ENCODE measurements at regions not wholly inside any gene's neighbourhood (a gene's known extent, or its start where the extent isn't known, plus 50 kb on each side); places are given as distances from the start of the nearest gene placed in this dataset.

DNA sequence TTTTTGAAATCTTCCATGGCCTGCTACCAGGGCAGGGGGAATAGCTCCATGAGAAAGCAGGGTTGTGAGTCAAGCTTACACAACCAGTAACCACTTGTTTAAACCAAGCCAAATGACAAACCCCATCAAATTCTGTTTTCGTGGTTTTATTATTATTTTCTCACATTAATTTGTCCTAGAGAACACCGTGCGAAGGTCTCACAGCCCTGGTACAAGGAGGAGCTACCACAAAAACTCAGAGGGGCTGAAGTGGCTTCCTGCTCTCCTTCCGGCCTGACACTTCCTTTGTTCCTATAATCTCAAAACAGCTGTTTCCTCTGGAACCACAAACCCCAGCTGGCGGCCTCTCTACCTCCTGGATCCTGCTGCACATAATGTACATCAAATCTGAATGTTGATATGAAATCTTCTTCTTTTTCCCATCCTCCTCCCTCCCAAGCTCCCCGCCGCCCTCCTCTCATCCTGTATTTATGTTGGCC lies 375.9 kb downstream of the MCTP2 start:
- no peak for DNase-seq (ENCODE audit: low spot score)

DNA sequence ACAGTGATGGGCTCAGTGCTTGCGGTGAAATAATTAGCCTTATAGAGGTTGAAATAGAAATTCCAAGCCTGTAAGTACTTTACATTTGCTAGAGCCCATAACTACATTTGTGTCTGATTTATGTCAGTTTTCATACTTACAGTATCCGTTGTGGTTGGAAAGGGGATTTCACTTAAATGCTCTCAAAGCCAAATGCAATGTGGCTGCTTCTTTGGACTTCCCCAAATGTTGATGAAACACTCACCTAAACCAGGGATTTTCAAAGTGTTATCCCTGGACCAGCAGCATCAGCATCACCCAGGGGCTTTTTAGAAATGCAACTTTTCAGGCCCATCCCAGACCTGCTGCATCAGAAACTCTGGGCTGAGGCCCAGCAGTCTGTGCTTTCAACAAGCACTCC lies 378.7 kb downstream of the MCTP2 start:
- DNase-seq (ENCODE audit: low spot score): no peak

DNA sequence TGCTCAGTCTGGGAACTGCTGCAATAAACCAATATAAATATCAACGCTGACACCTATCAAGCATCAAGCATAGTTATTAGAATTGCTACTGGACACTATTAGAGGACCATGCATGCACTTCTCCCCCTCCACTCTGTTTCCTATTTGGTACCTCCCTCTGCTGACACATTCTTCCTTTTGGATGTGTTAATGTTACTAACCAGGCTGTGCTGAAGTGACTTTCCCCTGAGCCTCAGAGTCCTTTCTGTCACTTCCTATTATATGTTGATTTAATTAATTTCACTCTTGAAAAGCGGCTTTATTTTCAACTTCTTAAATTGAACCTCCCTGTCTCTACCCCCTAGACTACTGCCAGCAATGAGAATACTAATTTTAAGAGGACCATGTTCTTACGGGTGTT lies 379.1 kb downstream of the MCTP2 start:
- DNase-seq (ENCODE audit: low spot score): no peak

DNA sequence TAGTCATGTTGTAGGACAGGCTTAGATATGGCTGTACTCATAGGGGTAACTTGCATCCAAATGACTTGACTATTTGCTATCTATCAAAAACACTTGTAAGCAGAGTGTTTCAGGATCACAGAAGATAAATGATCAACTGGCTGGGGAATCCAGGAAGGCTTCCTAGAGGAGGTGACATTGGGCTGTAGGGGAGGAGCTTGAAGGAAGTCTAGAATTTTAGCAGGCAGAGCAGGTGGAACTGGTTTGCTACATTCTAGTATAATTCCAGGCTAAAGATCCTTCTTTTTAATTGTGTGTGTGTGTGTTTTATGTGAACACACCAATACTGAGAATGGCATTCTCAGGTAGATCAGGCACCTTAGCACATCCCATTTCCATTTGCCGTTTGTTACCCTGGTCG lies 380.3 kb downstream of the MCTP2 start:
- no peak for DNase-seq (ENCODE audit: low spot score)

DNA sequence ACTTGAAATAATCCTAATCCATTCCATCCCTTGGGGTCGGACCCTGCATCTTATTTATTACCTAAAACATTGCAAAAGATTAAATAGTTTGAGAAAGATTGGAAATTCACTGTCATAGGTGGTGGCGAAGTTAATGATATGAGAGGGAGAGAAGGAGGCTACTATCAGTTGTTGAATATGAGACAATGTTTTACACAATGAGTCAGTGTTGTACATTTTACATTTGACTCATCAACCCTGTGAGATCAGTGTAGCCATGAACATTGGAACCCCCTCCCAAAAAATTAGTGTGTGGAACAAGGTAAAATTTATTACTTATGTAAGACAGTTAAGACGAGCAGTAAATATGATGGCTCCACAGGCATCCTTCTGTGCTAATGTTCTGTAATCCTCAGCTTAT lies 384.3 kb downstream of the MCTP2 start:
- no peak for DNase-seq (ENCODE audit: low spot score)

DNA sequence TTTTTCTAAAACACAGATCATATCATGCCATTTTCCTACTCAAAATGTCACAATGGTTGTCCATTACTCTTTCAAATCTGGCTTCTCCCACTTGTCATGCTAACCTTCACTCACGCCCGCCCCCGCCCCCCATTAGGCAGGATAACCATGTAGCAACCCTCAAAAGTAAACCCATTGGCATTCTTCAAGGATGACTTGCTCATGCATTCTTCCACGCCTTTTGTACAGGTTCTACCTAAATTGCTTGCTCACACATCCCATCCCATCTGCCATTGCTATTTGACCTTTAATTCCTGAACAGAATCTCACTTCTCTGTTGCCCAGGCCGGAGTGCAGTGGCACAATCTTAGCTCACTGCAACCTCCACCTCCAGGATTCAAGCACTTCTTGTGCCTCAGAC lies 389.3 kb downstream of the MCTP2 start:
- DNase-seq (ENCODE audit: low spot score): no peak

DNA sequence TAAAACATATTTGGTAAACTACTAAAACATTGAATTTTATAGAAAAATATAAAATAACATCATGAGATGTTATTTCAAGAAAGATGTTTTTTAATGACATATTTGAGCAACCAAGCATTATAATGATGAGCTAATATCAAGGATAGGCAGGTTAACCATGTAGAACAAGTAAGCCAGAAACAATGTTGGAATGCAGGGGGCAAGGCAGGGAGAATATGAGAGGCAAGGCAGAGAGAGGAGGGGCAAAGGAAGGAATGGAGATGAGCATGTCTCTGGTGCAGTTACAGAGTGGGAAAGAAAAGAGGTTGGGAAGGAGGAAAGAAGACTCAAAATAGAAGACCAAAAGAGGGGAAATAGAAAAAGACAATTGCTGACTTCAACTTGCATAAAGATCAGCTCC lies 390.4 kb downstream of the MCTP2 start:
- DNase-seq (ENCODE audit: low spot score): no peak

DNA sequence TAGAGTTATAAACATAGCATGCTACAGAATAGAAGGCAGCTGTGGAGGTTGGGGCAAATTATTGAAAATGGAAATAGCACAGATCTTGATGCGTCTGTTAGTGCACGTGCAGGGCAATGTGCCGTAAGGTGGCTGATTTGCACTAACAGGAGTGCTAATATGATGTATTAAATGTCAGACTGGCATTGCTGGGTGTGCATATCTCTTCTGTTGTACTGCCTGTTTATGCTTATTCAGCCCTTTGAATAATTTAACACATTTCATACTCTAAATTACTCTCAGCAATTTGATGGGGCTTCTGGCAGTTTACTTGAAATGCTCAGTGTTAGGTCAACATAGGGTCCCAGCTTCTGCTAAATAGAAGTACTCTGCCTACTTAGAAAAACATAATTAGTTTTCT lies 395.6 kb downstream of the MCTP2 start:
- DNase-seq (ENCODE audit: low spot score): no peak

DNA sequence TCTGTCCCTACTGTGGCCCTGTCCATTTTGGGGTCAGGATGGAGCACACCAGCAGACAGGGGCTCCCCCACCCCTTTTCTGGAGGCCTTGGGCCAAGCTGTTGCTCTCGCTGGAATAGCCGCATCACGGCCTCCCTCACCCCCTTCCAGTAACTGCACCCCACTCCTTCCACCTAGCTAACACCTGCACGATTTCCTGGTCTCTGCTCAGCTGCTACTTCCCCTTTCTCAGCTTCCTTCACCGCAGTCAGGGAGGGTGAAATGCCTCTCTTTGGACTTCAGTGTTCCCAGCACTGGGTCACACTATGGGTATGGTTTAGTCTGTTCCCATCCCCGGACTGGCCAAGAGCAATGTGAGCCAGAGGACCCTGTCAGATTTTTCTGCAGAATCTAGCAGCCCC lies 400.2 kb downstream of the MCTP2 start:
- no peak for DNase-seq (ENCODE audit: low spot score)

DNA sequence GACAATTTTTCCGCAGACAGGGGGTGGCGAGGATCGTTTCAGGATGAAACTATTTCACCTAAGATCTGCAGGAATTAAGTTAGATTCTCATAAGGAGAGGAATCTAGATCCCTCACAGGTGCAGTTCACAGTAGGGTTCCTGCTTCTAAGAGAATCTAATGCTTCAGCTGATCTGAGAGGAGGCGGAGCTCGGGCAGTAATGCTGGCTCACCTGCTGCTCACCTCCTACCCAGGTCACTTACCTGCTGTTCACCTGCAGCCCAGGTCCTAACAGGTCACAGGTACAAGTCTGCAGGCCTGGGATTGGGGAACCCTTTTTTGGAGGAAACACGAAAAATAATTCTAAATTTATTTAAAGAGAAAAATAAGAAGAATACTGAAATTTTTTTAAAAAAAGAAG lies 406.8 kb downstream of the MCTP2 start:
- DNase-seq (ENCODE audit: low spot score): no peak

DNA sequence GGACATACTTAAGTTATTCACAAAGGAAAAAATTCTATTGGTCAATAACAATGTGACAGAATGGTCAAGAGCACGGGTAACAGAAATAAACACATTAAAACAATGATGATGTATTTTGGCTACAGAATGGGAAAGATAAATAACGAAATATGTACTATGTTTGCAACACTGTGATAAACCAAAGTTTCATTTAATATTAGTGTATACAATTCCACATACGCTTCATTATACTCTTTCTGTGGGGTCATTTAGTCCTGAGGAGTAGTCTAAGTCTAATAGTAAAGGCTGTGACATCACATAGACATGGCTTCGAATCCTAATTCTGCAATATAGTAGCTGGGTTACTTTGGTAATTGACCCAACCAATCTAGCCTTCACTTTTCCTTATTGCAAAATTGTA lies 408.3 kb downstream of the MCTP2 start:
- no peak for DNase-seq (ENCODE audit: low spot score)

DNA sequence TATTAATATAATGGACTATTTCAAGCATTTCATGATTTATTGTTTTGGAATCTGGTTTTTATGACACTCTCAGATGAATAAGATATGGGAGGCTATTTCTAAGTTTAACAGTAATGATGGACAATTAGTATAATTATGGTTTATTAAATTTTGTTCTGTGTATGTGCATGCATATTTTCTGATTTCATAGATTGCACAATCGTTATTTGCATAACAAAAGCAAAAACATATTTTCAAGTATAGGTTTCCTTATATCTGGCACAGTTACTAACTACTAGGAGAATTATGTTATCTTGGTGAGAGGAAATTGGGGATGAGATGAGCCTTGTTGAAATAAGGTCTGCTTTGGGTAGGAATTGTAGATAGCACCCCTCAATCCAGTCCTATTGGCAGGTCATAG lies 413.1 kb downstream of the MCTP2 start:
- no peak for DNase-seq (ENCODE audit: low spot score)

DNA sequence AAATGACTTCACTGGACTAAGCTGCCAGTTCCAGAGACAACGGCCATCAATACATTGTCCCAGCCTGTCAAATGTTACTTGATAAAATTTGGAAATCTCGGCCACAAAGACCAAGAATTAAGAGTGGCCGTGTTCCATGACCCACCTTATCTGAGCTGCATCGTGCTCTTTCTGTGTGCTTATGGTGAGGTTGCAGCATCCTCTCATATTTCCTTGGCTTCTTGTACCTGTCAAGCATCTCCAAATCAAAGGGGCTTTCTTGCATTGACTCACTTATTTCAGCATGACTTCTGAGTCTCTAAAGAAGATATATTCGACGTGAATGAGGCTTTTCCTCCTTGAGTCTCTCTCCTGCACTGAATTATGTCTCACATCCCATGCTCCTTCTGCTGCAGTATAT lies 421.7 kb downstream of the MCTP2 start:
- DNase-seq (ENCODE audit: low spot score): no peak

DNA sequence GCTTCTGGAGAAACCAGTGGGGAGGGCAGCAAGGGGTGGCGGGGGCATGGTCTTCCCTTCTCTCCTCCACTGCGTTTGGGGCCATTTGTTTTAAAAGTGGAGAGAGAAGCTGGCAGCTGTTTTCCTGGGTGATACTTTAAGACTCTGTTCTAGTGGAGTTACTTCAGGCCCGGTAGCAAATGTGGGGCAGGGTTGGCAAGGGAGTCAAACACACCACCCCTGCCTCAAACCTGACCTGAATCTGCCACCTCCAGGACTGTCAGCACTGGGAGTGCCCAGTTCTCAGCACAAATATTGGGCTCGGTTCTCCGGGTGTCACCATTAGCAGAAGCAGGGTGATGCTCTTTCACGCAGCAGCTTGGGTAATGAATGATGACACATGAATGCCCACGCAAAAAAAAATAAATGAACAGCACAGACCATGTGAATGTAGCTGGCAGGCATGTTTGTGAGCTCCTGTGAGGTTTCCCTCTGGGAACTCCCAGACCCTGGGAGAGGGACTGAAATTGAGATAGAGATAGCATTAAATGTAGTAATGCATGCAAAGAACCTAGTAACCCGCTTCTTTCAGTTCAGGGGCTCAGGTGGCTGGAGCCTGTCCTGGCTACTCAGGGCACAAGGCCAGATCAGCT lies 424.0 kb downstream of the MCTP2 start:
- no peak for DNase-seq (ENCODE audit: low spot score)

DNA sequence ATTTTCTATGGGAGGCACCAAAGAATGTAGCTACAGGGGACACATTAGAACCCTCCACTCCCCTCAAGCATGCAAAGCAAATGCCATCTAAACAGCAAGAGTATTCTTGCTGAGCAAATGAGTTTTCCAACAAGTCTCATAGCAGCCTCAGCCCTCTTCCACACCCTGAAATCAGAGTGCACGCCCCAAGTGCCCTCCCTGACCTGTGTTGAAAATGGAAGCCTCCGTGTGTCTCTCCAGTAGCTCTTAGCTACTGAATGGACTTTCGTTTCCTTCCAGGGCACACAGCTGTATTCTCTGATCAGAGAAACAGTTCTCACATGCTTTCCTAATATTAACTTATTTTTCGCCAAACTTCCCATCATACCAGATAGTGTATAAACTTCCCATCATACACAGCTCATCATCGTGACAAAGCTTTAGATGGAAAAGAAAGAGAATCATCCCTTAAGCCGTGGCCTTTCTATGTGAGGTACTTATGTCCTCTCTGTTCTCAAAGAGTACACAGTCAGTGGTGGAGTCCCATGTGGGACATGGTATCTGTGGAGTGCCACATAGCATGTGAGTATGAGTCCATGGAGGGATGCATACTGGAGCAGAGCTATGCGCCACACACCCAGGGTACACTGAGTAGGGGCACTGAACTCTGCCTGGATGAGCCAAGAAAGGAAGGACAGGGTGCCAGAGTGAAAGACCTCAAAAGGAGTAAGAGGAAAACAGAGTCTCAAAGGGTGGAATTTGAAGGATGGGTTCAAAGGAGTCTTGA lies 434.5 kb downstream of the MCTP2 start:
- no peak for DNase-seq (ENCODE audit: low spot score)

DNA sequence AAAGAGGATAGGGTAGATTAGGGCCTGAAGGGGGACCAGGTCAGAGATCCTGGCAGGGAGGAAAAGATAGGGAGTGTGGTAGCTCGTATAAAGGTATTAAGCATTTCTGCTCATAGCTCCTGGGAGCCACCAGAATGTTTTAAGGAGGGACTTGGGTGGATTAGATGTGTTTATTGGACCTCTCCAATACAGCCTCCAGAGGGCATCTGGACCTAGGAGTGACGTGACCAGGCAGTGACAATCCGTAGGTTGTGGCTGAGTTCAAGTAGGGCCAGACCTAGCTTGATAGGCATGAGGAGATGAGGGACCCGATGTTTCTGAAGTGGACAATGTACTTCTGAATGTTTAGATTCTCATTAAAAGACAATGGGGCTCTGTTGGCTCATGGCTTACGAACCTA lies 435.2 kb downstream of the MCTP2 start:
- no peak for DNase-seq (ENCODE audit: low spot score)

DNA sequence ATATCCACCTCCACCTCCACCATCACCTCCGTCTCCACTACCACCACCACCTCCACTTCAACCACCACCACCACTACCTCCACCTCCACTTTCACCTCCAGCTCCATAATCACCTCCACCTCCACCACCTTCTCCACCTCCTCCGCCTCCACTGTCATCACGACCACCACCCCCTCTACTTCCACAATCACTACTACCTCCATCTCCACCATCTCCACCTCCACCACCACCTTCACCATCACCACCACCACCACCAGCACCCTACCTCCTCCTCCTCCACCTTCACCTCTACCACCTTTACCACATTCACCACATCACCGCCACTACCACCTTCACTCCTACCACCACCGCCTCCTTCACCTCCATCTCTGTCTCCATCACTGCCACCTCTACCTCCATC lies 435.7 kb downstream of the MCTP2 start:
- no peak for DNase-seq (ENCODE audit: low spot score)

DNA sequence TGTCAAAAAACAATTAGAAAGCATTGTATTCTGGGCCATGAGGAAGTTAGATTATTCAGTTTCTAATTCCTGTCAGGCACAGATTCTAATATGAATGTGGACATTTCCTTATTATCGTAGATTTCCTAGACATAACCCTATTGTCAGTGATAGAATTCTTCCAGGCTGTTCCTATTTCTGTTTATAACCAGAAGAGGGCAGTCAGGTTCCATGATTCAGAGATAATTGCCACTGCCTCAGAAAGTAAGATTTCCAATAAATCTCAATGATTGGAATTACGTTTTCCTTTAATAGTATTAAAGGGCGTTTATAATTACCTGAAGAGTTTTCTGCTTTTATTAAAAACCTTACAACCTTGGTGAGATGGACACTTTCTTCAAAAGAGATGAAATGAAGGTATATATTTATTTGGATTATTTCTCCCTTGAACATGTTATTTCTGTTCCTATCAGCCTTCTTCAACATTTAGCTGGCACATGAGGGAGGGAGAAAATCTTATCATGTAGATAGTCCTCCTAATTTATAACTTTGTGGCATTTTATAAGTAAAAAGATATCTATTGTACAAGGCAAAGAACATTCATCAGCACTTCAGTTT lies 439.2 kb downstream of the MCTP2 start:
- DNase-seq (ENCODE audit: low spot score): peak; percentile 16

DNA sequence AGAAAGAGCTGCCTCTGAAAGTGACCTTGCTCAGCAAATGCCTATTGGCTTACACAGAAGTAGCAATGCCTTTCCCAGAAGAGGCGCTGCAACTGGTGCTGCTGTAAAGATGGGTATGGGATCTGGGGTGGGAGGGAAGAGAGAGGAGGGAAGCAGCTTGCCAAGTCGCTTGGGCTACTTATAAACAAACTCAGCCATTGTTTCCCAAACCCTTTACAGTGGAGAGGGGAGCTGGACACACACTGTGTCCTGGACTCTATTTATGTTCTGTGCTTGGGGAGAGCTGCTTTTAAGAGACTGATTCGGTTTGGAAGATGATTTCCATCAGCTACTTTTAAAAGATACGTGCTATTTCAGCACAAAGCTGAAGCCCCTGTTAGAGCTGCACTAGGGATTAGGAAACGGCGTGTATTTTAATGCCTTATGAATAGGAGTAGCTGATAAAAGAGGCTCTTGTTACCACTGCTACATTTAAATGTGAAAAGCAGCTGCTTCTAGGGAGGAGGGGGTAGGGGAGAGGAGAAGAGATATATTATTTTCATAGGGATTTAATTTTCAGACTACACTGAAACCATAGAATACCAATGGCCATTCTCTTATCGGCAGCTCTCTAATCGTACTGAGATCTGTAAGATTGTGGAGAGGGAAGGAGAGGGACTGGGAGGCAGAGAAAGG lies 440.6 kb downstream of the MCTP2 start:
- no peak for DNase-seq (ENCODE audit: low spot score)

DNA sequence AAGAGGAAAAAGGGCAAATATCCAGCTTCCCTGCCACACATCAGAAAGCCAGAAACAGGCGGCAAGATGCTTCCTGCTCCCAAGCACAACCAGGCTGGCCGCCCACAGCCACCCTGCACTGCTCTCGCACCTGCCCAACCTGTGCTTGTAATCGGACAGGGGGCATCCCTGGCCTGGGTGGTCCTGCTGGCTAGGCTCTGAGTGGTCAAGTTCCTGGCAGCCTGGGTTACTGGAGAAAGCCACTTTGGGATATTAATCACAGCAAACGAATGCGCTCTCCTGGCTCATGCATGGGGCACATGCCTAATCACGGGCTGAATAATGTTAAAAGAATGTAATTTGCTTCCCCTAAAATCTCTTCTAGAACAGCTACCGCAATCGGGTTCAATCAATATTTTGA lies 442.4 kb downstream of the MCTP2 start:
- peak; percentile 4 for DNase-seq (ENCODE audit: low spot score)

DNA sequence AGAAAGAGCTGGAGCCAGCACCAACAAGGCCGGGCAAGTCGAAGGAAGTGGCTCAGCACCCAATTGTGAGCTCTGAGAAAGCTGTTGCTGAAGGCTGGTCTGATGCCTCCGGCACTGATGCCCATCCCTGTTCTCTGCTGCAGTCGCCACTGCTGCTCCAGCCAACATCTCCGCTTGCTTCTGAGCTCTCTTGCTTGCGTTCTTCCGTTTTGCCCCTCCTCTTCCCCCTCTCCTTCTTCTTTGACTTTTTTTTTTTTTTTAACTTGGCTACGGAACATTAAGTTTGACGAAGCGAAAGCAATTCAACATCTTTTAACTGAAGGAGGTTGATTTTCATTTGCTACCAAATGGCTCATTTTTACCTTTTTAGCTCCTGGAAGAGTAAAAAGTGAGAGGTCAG lies 442.9 kb downstream of the MCTP2 start:
- DNase-seq (ENCODE audit: low spot score): peak; percentile 39

DNA sequence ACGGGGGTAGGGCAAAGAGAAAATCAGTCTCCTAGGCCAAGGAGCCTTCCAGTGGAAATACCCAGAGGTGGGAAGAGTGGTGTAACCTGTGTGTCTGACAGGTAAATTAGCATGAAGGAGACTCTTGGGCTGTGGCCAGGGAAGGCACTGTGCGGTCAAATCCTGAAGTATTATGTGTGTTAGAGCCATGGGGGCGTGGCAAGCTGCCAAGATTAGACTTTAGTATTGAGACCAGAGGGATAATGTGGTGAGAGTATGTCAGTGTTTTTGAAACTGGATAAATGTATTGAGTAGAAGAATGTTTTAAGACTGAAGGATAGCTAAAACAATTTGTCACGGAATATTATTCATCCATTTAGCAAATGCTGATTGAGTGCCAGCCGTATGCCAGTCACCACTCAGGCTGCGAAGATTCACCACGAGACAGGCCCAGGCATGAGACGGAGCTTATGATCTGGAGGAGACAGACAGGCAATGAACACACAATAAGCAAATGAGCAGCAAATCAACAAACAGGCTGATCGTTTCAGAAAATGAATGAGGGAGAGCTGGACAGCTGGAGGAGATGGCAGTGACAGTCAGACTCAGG lies 445.9 kb downstream of the MCTP2 start:
- no peak for DNase-seq (ENCODE audit: low spot score)
